Smooth muscle cell (in vitro differentiated cells): ENCODE measurements at regions not wholly inside any gene's neighbourhood (a gene's known extent, or its start where the extent isn't known, plus 50 kb on each side); places are given as distances from the start of the nearest gene placed in this dataset.

Source experiments
- DNase-seq: peaks from one replicate; lab custom pipeline; 2025; ENCODE audit not compliant: unreplicated experiment; lab: John Stamatoyannopoulos, UW
- H2AFZ ChIP-seq: fragments of 200-600 bp; sonication (generic); 2 replicates; pipeline ENCODE4 v1.6.0; 2016; ENCODE audit warnings: antibody characterized with exemption, low read depth, mild to moderate bottlenecking
- H3F3A ChIP-seq: fragments of 200-600 bp; sonication (generic); 2 replicates; pipeline ENCODE4 v1.6.0; 2017; ENCODE audit warnings: antibody characterized with exemption, low read depth
- H3K27ac ChIP-seq: fragments of 200-600 bp; sonication (generic); 2 replicates; pipeline ENCODE4 v1.5.1; 2016; ENCODE audit warnings: low read depth, mild to moderate bottlenecking
- H3K27me3 ChIP-seq: fragments of 200-600 bp; sonication (generic); 2 replicates; pipeline ENCODE4 v1.6.1; 2016; ENCODE audit warnings: low read depth, mild to moderate bottlenecking
- H3K36me3 ChIP-seq: fragments of 200-600 bp; sonication (generic); 2 replicates; pipeline ENCODE4 v1.5.1; 2016; ENCODE audit warnings: low read depth
- H3K4me1 ChIP-seq: fragments of 200-600 bp; sonication (generic); 2 replicates; pipeline ENCODE4 v1.5.1; 2016; ENCODE audit warnings: low read depth
- H3K4me2 ChIP-seq: fragments of 200-600 bp; sonication (generic); 2 replicates; pipeline ENCODE4 v1.6.0; 2016; ENCODE audit warnings: mild to moderate bottlenecking
- H3K4me3 ChIP-seq: fragments of 200-600 bp; sonication (generic); 2 replicates; pipeline ENCODE4 v1.5.1; 2016; ENCODE audit warnings: mild to moderate bottlenecking
- H3K79me2 ChIP-seq: fragments of 200-600 bp; sonication (generic); 2 replicates; pipeline ENCODE4 v1.6.0; 2016; ENCODE audit warnings: low read depth, mild to moderate bottlenecking
- H3K9ac ChIP-seq: fragments of 200-600 bp; sonication (generic); 2 replicates; pipeline ENCODE4 v1.6.0; 2016; ENCODE audit warnings: low read depth
- H3K9me3 ChIP-seq: fragments of 200-600 bp; sonication (generic); replicated peaks from 2 replicates; pipeline ENCODE4 v1.5.1; 2016; ENCODE audit warnings: low read depth
- H4K20me1 ChIP-seq: fragments of 200-600 bp; sonication (generic); 2 replicates; pipeline ENCODE4 v1.6.0; 2016; ENCODE audit warnings: low read depth
- CTCF ChIP-seq: fragments of 200-600 bp; sonication (generic); IDR thresholded peaks from 2 replicates; pipeline ENCODE4 v1.5.1; 2017; ENCODE audit warnings: borderline replicate concordance, mild to moderate bottlenecking, antibody characterized with exemption; ENCODE audit not compliant: insufficient read depth, poor library complexity, severe bottlenecking
- WGBS: methylation state at CpG from one replicate; pipeline ENCODE4 v1.1.7; 2016; ENCODE audit warnings: low lambda C conversion rate; 5-methylcytosine and 5-hydroxymethylcytosine counted together

GRCh38 chr4:84189144-84189543 lies 309.9 kb downstream of the NKX6-1 start:
- H3K79me2 ChIP-seq, result no peaks in the 10 kb centered on the region
- H3K4me3 ChIP-seq, result no peak overlapping the region
- no peaks in the 10 kb centered on the region for H3K27me3 ChIP-seq
- no peaks in the 10 kb centered on the region for H3K36me3 ChIP-seq
- no peak overlapping the region for H3K9ac ChIP-seq
- WGBS, result 55% methylated on average over 1 of the region's 1 CpG
- no peaks in the 10 kb centered on the region for H3K9me3 ChIP-seq
- DNase-seq, result no peak
- no peaks in the 10 kb centered on the region for H4K20me1 ChIP-seq
- H3K4me2 ChIP-seq, result no peak overlapping the region
- H2AFZ ChIP-seq, result no peak overlapping the region
- H3F3A ChIP-seq, result no peaks in the 10 kb centered on the region
- no peak for TF ChIP-seq CTCF
- H3K4me1 ChIP-seq, result no peaks in the 10 kb centered on the region
- H3K27ac ChIP-seq, result no peak overlapping the region

GRCh38 chr4:84179409-84179808 lies 319.7 kb downstream of the NKX6-1 start:
- no peak overlapping the region for H3K27ac ChIP-seq
- H3K4me2 ChIP-seq, result no peak overlapping the region
- H4K20me1 ChIP-seq, result no peaks in the 10 kb centered on the region
- DNase-seq, result no peak
- no peaks in the 10 kb centered on the region for H3K36me3 ChIP-seq
- no peaks in the 10 kb centered on the region for H3K27me3 ChIP-seq
- 97% methylated on average over 2 of the region's 2 CpGs for WGBS
- no peaks in the 10 kb centered on the region for H3F3A ChIP-seq
- no peaks in the 10 kb centered on the region for H3K4me1 ChIP-seq
- H3K9ac ChIP-seq, result no peak overlapping the region
- TF ChIP-seq CTCF, result no peak
- H3K4me3 ChIP-seq, result no peak overlapping the region
- no peaks in the 10 kb centered on the region for H3K9me3 ChIP-seq
- H2AFZ ChIP-seq, result no peak overlapping the region
- H3K79me2 ChIP-seq, result no peaks in the 10 kb centered on the region

- DNase-seq, result no peak
- Histone ChIP-seq H3K4me2 (no peak overlapping the region), H3K9ac (no peak overlapping the region), H3K27me3 (no peaks in the 10 kb centered on the region), H3F3A (no peaks in the 10 kb centered on the region), H2AFZ (no peak overlapping the region), H4K20me1 (no peaks in the 10 kb centered on the region), H3K4me1 (no peaks in the 10 kb centered on the region), H3K9me3 (no peaks in the 10 kb centered on the region), H3K27ac (no peak overlapping the region), H3K4me3 (no peak overlapping the region), H3K36me3 (no peaks in the 10 kb centered on the region), H3K79me2 (no peaks in the 10 kb centered on the region)
- 81% methylated on average over 5 of the region's 5 CpGs for WGBS
- no peak for TF ChIP-seq CTCF
Measured at GRCh38 chr4:84177831-84178542, 321.1 kb downstream of the NKX6-1 start.

- no peaks in the 10 kb centered on the region for H3F3A ChIP-seq
- no peak overlapping the region for H3K4me2 ChIP-seq
- H3K27me3 ChIP-seq, result no peaks in the 10 kb centered on the region
- WGBS, result 64% methylated on average over 1 of the region's 1 CpG
- no peak overlapping the region for H2AFZ ChIP-seq
- no peaks in the 10 kb centered on the region for H3K36me3 ChIP-seq
- H4K20me1 ChIP-seq, result no peaks in the 10 kb centered on the region
- no peak overlapping the region for H3K27ac ChIP-seq
- no peak for DNase-seq
- no peak overlapping the region for H3K4me3 ChIP-seq
- H3K9me3 ChIP-seq, result no peaks in the 10 kb centered on the region
- H3K79me2 ChIP-seq, result no peaks in the 10 kb centered on the region
- H3K9ac ChIP-seq, result no peak overlapping the region
- no peaks in the 10 kb centered on the region for H3K4me1 ChIP-seq
- TF ChIP-seq CTCF, result no peak
Measured at GRCh38 chr4:84176016-84176415, 323.1 kb downstream of the NKX6-1 start.
